ENCODE measurements at regions not wholly inside any gene's neighbourhood (a gene's known extent, or its start where the extent isn't known, plus 50 kb on each side); places are given as distances from the start of the nearest gene placed in this dataset.
"Not testable (repeated sequence)": the region's sequence is repeated elsewhere in the genome, so short reads cannot be mapped to it uniquely, and the experiment has no call there.

DNA sequence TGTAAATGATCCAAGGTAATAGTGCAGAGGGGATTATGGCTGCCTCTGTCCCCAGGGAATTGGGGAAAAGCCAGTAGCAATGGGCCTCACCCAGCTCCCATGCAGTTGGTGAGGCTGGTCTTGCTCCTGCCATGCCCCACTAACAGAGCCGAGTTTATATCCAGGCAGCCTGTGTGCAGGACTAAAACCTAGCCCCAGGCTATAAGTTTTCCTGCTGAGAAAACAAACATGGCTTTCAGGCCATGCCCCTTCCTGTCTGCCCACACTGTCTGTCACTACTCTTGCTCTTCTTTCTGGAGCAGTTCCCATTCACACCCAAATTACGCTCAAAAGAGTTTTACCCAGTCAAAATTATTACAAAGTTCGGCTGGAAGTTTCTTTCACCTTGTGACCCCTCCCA is 73.5 kb upstream of the SPATA16 start:
- no peak for DNase-seq

DNA sequence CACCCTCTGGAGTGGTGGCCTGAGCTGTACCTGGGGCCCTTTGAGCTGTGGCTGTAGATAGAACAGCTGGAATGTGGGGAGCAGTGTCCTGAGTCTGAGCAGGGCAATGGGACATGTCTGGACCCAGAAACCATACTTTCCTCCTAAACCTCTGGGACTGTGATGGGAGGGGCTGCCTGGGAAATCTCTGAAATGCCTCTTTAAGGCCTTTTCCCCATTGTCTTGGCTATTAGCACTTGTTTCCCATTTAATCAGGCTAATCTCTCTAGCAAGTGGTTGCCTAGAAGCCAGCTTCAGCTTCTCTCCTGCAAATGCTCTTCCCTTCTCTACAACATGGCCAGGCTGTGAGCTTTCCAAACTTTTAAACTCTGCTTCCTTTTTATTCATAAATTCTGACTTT is 58.5 kb upstream of the SPATA16 start:
- no peak for DNase-seq

DNA sequence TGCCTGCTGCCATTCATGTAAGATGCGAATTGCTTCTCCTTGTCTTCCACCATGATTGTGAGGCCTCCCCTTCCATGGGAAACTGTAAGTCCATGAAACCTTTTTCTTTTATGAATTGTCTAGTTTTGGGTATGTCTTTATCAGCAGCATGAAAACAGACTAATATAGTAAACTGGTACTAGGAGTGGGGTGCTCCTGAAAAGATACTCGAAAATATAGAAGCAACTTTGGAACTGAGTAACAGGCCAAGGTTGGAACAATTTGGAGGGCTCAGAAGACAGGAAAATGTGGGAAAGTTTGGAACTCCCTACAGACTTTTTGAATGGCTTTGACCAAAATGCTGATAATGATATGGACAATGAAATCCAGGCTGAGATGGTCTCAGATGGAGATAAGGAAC is 53.8 kb upstream of the SPATA16 start:
- not testable (repeated sequence) for DNase-seq

DNA sequence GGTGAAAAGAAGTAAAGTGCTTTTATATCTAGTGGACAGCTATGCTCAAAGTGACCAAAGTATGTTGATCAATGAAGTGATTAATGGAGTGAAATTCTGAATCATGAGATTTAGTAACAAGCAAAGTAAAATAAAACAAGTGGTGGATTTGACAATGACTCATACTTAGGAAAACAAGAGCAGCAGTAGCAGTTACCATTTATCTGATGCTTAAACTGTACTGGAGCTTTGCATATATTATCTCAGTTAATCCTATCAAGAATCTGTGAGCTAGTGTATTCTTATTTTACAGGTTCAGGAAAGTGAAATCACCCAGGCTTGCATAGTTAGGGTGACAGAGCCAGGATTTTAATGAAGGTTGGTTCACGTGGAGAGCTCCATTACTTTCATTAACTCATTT is 50.6 kb upstream of the SPATA16 start:
- DNase-seq = no peak

All from hindlimb muscle (tissue), 1 donor.